ENCODE measurements at regions not wholly inside any gene's neighbourhood (a gene's known extent, or its start where the extent isn't known, plus 50 kb on each side); places are given as distances from the start of the nearest gene placed in this dataset.

- TF ChIP-seq CTCF (IDR thresholded peaks at IDR 0.05) (no peak), POLR2AphosphoS2 (conservative IDR thresholded peaks at IDR 0.05; ENCODE audit: low read length) (no peak), REST (IDR thresholded peaks at IDR 0.05) (peak; percentile 65; the same call in 1 of the 2 replicates), POLR2A (IDR thresholded peaks at IDR 0.05; ENCODE audit: low read length) (no peak), PHF8 (IDR thresholded peaks at IDR 0.05; ENCODE audit: borderline replicate concordance, low read depth) (no peak), MAX (IDR thresholded peaks at IDR 0.05) (no peak), ZNF302 (CRISPR knock-in tag; IDR thresholded peaks at IDR 0.05) (no peak), ELK1 (IDR thresholded peaks at IDR 0.05; ENCODE audit: low read depth, low read length) (no peak), HEYL (CRISPR knock-in tag; IDR thresholded peaks at IDR 0.05) (no peak), HOXA7 (CRISPR knock-in tag; IDR thresholded peaks at IDR 0.05) (no peak), CEBPB (IDR thresholded peaks at IDR 0.05) (no peak)
Observed at GRCh38 chrX:3990569-3990968, 277.1 kb upstream of the PRKX start.

Data from A549 (cell line).